HG02885 (cell line): ENCODE measurements at regions not wholly inside any gene's neighbourhood (a gene's known extent, or its start where the extent isn't known, plus 50 kb on each side); places are given as distances from the start of the nearest gene placed in this dataset.
A peak's percentile ranks its signal among the peaks of the same experiment; 100 is the strongest.

Experiments
- ATAC-seq: cut with Tn5 transposase; IDR thresholded peaks from one replicate; pipeline ENCODE4 v1.9.1; 2021; ENCODE audit warnings: mild to moderate bottlenecking; ENCODE audit not compliant: unreplicated experiment, poor library complexity

GRCh38 chr11:127103586-127104388, 103.2 kb upstream of the KIRREL3 start:
- no peak for ATAC-seq

- no peak for ATAC-seq
Observed at GRCh38 chr11:127098684-127099083, 98.1 kb upstream of the KIRREL3 start.

- no peak for ATAC-seq
Observed at GRCh38 chr11:127080735-127081134, 80.2 kb upstream of the KIRREL3 start.

- ATAC-seq: no peak
Observed at GRCh38 chr11:127075758-127076157, 75.2 kb upstream of the KIRREL3 start.

- peak; percentile 97 for ATAC-seq
Observed at GRCh38 chr11:127074151-127074761, 73.7 kb upstream of the KIRREL3 start.

GRCh38 chr11:127073621-127074020, 73.1 kb upstream of the KIRREL3 start:
- no peak for ATAC-seq

- ATAC-seq: no peak
Observed at GRCh38 chr11:127071606-127072005, 71.0 kb upstream of the KIRREL3 start.

- no peak for ATAC-seq
Observed at GRCh38 chr11:127070808-127071207, 70.2 kb upstream of the KIRREL3 start.

- ATAC-seq: no peak
Observed at GRCh38 chr11:127066401-127067090, 66.0 kb upstream of the KIRREL3 start.

- no peak for ATAC-seq
Observed at GRCh38 chr11:127063241-127063640, 62.7 kb upstream of the KIRREL3 start.

GRCh38 chr11:127061947-127062346, 61.4 kb upstream of the KIRREL3 start:
- no peak for ATAC-seq

GRCh38 chr11:127059750-127060149, 59.2 kb upstream of the KIRREL3 start:
- ATAC-seq: no peak

- no peak for ATAC-seq
Observed at GRCh38 chr11:127059286-127059685, 58.7 kb upstream of the KIRREL3 start.

- ATAC-seq: no peak
Observed at GRCh38 chr11:127058524-127058923, 58.0 kb upstream of the KIRREL3 start.

- ATAC-seq: no peak
Observed at GRCh38 chr11:127057126-127057525, 56.6 kb upstream of the KIRREL3 start.

- no peak for ATAC-seq
Observed at GRCh38 chr11:127056338-127056971, 55.9 kb upstream of the KIRREL3 start.

GRCh38 chr11:127055236-127055635, 54.7 kb upstream of the KIRREL3 start:
- ATAC-seq: no peak

- no peak for ATAC-seq
Observed at GRCh38 chr11:127054153-127054552, 53.6 kb upstream of the KIRREL3 start.

GRCh38 chr11:127052404-127052803, 51.8 kb upstream of the KIRREL3 start:
- ATAC-seq: no peak
